ENCODE measurements at regions not wholly inside any gene's neighbourhood (a gene's known extent, or its start where the extent isn't known, plus 50 kb on each side); places are given as distances from the start of the nearest gene placed in this dataset.
"Not testable (repeated sequence)": the region's sequence is repeated elsewhere in the genome, so short reads cannot be mapped to it uniquely, and the experiment has no call there.

GRCh38 chr11:80257319-80258015 is 816.6 kb upstream of the TENM4 start:
- TF ChIP-seq POLR2A (IDR thresholded peaks at IDR 0.05; ENCODE audit: low read length); GATA1 (IDR thresholded peaks at IDR 0.05; ENCODE audit: low read depth, low read length): not testable (repeated sequence)
